ENCODE measurements at regions not wholly inside any gene's neighbourhood (a gene's known extent, or its start where the extent isn't known, plus 50 kb on each side); places are given as distances from the start of the nearest gene placed in this dataset.
"Not testable (repeated sequence)": the region's sequence is repeated elsewhere in the genome, so short reads cannot be mapped to it uniquely, and the experiment has no call there.

DNA sequence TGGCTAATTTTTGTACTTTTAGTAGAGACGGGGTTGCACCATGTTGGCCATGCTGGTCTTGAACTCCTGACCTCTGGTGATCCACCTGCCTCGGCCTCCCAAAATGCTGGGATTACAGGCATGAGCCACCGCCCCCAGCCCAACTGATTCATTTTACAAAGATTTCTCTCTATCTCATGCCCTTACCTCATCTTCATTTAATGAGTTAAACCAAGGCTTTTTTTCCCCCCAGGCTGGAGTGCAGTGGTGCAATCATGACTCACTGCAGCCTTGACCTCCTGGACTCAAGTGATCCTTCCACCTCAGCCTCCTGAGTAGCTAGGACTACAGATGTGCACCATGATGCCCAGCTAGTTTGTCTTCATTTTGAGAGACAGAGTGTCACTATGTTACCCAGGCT lies 123.0 kb downstream of the GATA3 start:
- H3K4me3 Mint-ChIP-seq, ATAC-seq, H3K9me3 Mint-ChIP-seq, DNase-seq, H3K36me3 Mint-ChIP-seq, H3K27me3 Mint-ChIP-seq: not testable (repeated sequence)
- Mint-ChIP-seq H3K27ac (peak overlapping the region in 1 of 10 donors; percentile 20), H3K4me1 (peaks cover 1 to 16% (median 3%) of the 10 kb centered on the region in 4 donors)
- POLR2A ChIA-PET = interaction anchor here (0.7 kb wide), 1 partner anchor 1571 kb away, joined by 3 read pairs; no protein-coding TSS in a partner anchor

DNA sequence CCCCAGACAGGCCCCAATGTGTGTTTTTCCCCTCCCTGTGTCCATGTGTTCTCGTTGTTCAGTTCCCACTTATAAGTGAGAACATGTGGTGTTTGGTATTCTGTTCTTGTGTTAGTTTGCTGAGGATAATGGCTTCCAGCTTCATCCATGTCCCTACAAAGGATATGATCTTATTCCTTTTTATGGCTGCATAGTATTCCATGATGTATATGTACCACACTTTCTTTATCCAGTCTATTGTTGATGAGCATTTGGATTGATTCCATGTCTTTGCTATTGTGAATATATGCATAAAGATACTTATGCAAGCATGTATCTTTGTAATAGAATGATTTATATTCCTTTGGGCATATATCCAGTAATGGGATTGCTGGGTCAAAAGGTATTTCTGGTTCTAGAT lies 125.3 kb downstream of the GATA3 start:
- H3K9me3 Mint-ChIP-seq, H3K4me3 Mint-ChIP-seq, H3K27me3 Mint-ChIP-seq, ATAC-seq, DNase-seq, POLR2A ChIA-PET, H3K36me3 Mint-ChIP-seq: not testable (repeated sequence)
- Mint-ChIP-seq H3K27ac (peak overlapping the region in 2 of 10 donors; percentile 25 to 55), H3K4me1 (peaks cover 12 to 37% (median 21%) of the 10 kb centered on the region in 4 donors)

DNA sequence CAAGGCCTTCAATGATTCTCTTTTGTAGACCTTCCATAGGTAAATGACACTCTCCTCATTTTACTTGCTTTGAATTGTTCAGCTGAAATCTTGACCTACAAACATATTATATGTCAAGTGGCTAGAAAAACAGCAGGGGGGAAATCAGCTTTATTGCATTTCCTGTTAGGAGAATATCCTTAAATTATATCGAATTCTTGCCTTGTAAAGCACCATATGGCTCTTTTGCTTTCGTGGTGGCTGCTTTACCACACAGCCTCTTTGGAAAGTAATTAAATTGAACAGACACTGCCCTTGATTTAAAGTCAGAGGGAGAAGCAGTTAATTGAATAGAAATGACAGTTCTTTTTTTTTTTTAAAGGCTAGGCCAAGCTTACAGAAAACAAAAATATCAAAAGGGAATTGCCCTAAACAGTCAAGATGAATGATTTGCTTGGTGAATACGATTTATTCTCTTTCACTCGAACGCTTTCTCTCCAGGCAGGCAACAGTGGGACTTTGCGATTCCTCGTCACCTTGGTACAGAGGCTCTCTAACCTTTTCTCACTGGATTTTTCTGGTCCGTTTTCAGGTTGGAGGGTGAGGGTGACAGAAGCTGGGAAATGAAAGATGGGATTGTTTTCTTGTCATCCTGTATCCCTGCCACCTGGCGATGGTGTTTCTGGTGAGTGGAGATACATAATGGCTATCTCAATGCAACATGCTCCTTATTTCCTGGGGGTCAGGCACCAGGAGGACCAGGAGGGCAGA lies 126.0 kb downstream of the GATA3 start:
- Mint-ChIP-seq H3K9me3 (no peaks in the 10 kb centered on the region), H3K36me3 (no peaks in the 10 kb centered on the region), H3K4me3 (no peak overlapping the region), H3K27ac (peak overlapping the region in 4 of 10 donors; percentile 14 to 53 (median 28)), H3K4me1 (peaks cover 13 to 40% (median 22%) of the 10 kb centered on the region in 4 donors), H3K27me3 (peaks cover 0 to 1% (median 0%) of the 10 kb centered on the region in 5 donors)
- DNase-seq (no peak), ATAC-seq (no peak)
- POLR2A ChIA-PET = no interaction called here

DNA sequence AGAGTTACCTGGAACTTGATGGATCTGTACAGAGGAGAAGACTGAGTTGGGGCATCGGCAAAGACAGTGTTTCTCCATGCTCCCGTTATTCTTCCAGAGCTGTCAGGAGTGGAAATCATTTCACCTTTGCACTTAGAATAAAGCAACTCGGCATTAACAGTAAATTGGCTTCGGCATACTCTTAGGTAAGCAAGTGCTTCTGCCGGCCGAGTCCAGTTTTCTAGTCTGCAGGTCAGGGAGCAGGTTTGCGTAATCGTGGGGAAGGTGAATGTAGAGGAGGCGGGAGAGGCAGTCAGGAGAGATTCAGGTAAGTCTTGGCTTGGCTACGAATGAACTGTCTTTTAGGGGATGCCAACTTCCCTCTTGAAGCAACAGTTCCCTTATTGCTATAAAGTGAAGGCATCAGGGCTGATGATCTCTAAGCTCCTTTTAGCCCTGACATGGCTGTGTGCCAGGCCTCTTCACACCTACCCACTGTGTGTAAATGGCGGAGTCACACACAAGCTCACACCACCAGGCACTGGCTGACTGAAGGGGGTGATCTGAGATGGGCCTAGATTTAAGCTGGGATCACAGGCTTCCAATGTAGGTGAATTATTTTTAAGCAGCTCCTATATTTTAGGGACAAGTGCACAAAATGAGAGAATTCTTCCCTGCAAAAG lies 127.1 kb downstream of the GATA3 start:
- no peak for ATAC-seq
- POLR2A ChIA-PET = interaction anchor here (0.6 kb wide), 1 partner anchor 127 kb away, joined by 5 read pairs; the partner anchor contains the start of gene GATA3
- Mint-ChIP-seq H3K9me3 (no peaks in the 10 kb centered on the region), H3K4me3 (peak overlapping the region in 2 of 10 donors; percentile 5 to 22), H3K4me1 (peaks cover 13 to 40% (median 22%) of the 10 kb centered on the region in 4 donors), H3K36me3 (no peaks in the 10 kb centered on the region), H3K27ac (peak overlapping the region in 6 of 10 donors; percentile 4 to 65 (median 26)), H3K27me3 (peaks cover 0 to 1% (median 0%) of the 10 kb centered on the region in 5 donors)
- DNase-seq = no peak

DNA sequence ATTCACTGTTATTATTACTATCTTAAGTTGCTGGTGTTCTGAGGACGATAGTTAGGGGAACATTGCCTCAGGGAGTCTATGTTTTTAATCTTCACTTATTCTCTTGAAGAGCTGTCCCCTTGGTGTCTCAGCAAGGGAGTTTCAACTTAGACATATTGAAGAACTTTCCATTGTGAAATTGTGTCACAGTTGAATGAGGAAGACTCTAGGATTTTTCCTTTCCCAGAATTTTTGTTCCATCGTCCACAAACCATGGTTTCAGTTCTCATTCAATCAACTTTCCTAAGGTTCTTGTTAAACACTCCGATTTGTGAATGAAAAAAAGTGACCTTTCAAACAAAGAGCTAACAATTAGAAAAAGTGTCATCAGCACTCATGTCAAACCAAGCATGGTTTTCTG lies 128.3 kb downstream of the GATA3 start:
- peaks cover 0 to 1% (median 0%) of the 10 kb centered on the region in 5 donors for H3K27me3 Mint-ChIP-seq
- H3K4me3 Mint-ChIP-seq = peak overlapping the region in 9 of 10 donors; percentile 25 to 82 (median 48)

DNA sequence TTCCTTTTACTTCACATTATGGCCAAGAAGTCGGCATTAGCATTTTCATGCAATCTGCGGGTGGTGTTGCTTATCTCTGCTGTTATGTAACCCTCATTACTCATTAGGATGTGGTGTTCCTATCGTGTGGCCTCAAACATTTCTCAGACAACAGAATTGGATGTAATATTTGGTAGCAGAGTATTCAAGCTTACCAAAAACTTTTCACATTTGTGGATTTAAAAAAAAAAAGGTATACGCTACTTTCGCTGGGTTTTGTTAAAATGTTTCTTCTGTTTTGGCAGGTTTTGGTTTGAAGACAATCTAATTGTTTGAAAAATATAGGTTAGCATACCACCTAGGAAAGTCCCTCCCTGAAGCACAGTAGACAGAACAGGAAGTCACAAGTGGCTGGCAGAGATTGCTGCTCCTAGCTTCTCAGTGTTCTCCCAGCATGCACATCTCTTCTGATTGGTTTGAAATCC lies 128.8 kb downstream of the GATA3 start:
- ATAC-seq (peak; percentile 97 to 99), DNase-seq (peak in 8 of 10 donors; percentile 6 to 60 (median 32))
- peaks cover 0 to 6% (median under 1%) of the 10 kb centered on the region in 5 donors for H3K27me3 Mint-ChIP-seq
- H3K36me3 Mint-ChIP-seq = no peaks in the 10 kb centered on the region
- no peaks in the 10 kb centered on the region for H3K9me3 Mint-ChIP-seq
- peaks cover 19 to 45% (median 24%) of the 10 kb centered on the region in 4 donors for H3K4me1 Mint-ChIP-seq
- H3K4me3 Mint-ChIP-seq = peak overlapping the region; percentile 13 to 82 (median 46)
- POLR2A ChIA-PET = interaction anchor here (0.8 to 1.7 kb wide), 5 partner anchors 8 to 149 kb away, joined by 3 to 4 read pairs (median 3); partner anchors contain the start of gene GATA3
- H3K27ac Mint-ChIP-seq = peak overlapping the region; percentile 47 to 94 (median 84)

More for the DNA sequence above, 128.3 kb downstream of the GATA3 start:
- Mint-ChIP-seq H3K36me3 (no peaks in the 10 kb centered on the region), H3K27ac (peak overlapping the region; percentile 47 to 94 (median 84)), H3K9me3 (no peaks in the 10 kb centered on the region), H3K4me1 (peaks cover 15 to 40% (median 22%) of the 10 kb centered on the region in 4 donors)
- POLR2A ChIA-PET = interaction anchor here (0.8 to 1.7 kb wide), 4 partner anchors 7 to 150 kb away, joined by 3 to 4 read pairs (median 3); no protein-coding TSS in a partner anchor
- DNase-seq (no peak), ATAC-seq (no peak)

DNA sequence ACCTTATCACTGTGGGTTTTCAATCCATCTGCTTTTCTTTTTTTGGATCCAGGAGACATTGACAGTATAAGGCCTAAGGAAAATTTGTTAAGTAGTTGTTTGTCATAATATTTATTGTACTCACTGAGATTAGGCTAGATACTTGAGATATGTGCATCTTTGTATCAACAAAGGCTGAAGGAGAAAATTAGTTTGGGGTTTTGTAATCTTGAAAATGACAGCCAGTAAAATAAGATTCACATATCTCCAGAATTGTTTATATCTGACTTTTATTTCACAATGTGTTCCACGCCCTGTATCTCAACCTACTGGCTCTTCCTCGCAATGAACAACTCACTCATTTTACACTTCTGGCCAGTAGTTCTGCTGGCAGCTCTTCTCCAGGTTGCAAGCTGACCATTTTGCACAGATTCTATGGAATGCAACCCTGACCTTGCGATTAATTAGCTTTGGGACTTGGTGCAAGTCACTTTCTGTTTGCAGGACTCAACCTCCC lies 132.7 kb downstream of the GATA3 start:
- ATAC-seq (no peak), DNase-seq (no peak)
- POLR2A ChIA-PET = no interaction called here
- Mint-ChIP-seq H3K4me3 (no peak overlapping the region), H3K9me3 (no peaks in the 10 kb centered on the region), H3K27ac (peak overlapping the region in 1 of 10 donors; percentile 10), H3K36me3 (no peaks in the 10 kb centered on the region), H3K27me3 (peaks cover 0 to 13% (median 10%) of the 10 kb centered on the region in 5 donors), H3K4me1 (peaks cover 28 to 44% (median 32%) of the 10 kb centered on the region in 4 donors)

DNA sequence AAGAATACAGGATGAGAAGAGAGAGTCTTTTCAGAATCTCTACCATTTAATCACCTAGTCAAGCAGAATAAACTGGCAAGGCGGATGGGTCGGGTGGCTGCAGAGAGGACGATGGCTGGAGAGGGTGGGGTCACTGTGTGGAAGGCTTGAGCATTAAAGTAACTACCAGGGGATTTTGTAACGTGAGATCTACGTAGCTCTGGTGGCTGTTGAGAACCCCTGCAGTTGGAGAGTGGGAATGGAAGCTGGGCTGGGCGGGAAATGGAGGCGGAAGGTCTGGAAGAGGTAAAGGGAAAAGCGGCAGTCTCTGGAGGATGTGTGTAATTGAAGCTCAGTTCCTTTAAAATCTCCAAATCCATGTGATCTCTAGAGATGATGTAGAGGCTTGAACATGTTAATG lies 135.0 kb downstream of the GATA3 start:
- no peak for ATAC-seq
- no peak for DNase-seq
- Mint-ChIP-seq H3K27me3 (peaks cover 0 to 13% (median 10%) of the 10 kb centered on the region in 5 donors), H3K4me3 (peak overlapping the region in 3 of 10 donors; percentile 27 to 82 (median 70)), H3K36me3 (no peaks in the 10 kb centered on the region), H3K27ac (peak overlapping the region in 3 of 10 donors; percentile 0 to 51 (median 29)), H3K9me3 (no peaks in the 10 kb centered on the region), H3K4me1 (peaks cover 14 to 25% (median 17%) of the 10 kb centered on the region in 4 donors)
- POLR2A ChIA-PET = no interaction called here

DNA sequence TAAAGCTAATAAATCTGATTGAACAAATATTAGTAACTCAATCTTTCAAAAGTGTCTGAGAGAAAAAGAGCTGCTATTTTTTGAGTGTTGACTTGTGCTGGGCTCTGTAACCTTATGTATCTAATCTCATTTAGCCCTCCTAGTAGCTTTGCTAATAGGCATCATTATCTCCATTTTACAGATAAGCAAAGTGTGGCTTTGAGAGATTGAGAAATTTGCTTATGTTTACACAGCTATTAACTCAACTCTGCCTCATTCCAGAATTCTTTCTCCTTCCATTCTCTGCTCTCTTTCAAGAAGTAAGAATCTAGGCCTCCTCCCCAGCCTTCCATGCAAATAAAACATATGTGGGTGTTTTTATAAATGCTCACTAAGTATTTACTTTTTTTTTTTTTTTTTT lies 137.8 kb downstream of the GATA3 start:
- Mint-ChIP-seq H3K36me3 (no peaks in the 10 kb centered on the region), H3K9me3 (no peaks in the 10 kb centered on the region), H3K4me1 (peaks cover 14 to 20% (median 15%) of the 10 kb centered on the region in 4 donors), H3K27ac (no peak overlapping the region), H3K4me3 (no peak overlapping the region), H3K27me3 (peaks cover 0 to 13% (median 10%) of the 10 kb centered on the region in 5 donors)
- POLR2A ChIA-PET = no interaction called here
- ATAC-seq (no peak), DNase-seq (no peak)

DNA sequence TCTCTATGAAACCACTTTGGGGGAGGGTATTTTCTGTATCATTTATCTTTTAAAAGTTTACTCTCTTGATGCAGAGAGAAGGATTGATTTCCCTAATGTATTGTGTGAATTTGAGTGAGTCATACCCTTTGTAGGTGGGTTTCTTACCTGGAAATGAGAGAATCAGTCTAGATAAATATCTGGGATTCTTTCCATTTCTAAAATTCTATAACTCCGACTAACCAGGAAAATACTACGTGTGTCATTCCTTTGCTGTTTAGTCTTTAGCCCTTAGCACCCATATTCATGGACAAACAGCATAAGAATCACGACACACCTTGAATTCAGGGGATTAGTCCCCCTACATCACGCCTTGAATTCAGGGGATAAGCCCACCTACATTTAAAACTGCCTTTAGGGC lies 139.1 kb downstream of the GATA3 start:
- no peak for DNase-seq
- no peak overlapping the region for H3K4me3 Mint-ChIP-seq

DNA sequence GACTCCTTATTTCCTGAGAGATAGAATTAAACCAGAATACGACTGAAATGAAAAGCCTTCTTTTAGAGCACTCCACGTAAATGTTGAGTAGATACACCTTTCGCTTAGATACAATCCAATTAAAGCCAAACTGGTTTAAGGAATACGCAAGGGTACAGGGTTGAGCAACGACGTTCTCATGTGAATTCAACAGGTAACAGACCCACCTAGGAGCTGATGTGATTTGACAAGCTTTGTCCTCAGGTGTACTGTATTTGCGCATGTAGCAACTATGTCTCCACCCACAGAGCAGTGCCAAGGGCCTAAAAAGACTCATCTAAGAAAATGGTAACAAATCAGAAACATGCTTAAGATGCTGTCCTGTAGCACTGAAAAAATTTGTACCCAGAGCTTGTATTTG lies 139.6 kb downstream of the GATA3 start:
- Mint-ChIP-seq H3K27ac (no peak overlapping the region), H3K4me3 (no peak overlapping the region), H3K27me3 (peaks cover 0 to 6% (median 4%) of the 10 kb centered on the region in 5 donors), H3K36me3 (no peaks in the 10 kb centered on the region), H3K4me1 (peaks cover 6 to 7% (median 7%) of the 10 kb centered on the region in 4 donors), H3K9me3 (no peaks in the 10 kb centered on the region)
- POLR2A ChIA-PET = no interaction called here
- ATAC-seq (no peak), DNase-seq (no peak)

More for the DNA sequence above, 139.1 kb downstream of the GATA3 start:
- Mint-ChIP-seq H3K27ac (no peak overlapping the region), H3K4me1 (peaks cover 9 to 12% (median 10%) of the 10 kb centered on the region in 4 donors), H3K9me3 (no peaks in the 10 kb centered on the region), H3K27me3 (peaks cover 0 to 9% (median 6%) of the 10 kb centered on the region in 5 donors), H3K36me3 (no peaks in the 10 kb centered on the region)
- ATAC-seq = no peak
- POLR2A ChIA-PET = no interaction called here

DNA sequence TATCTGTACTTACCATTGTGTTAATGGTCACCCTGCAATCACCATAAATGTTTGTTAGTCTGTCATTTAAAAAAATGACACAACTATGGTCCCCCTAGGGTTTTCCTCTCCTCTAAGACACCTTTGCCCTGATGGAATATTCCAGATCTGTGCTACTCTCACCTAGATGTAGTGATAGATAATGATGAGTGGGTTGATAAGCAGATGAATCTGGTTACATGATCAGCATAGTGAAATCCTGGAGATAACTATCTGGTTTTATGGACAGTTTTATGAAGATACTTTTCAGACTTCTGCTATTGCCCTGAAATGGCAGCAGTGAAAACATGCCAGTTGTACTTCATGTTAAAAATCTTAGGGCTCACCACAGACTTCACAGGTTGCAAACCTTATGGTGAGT lies 152.4 kb downstream of the GATA3 start:
- Mint-ChIP-seq H3K4me3 (no peak overlapping the region), H3K27me3 (no peaks in the 10 kb centered on the region), H3K4me1 (peaks cover 0 to 2% (median 0%) of the 10 kb centered on the region in 4 donors), H3K9me3 (peaks cover 0 to 2% (median 0%) of the 10 kb centered on the region in 9 donors), H3K27ac (peak overlapping the region in 1 of 10 donors; percentile 37), H3K36me3 (no peaks in the 10 kb centered on the region)
- POLR2A ChIA-PET = no interaction called here
- no peak for ATAC-seq
- no peak for DNase-seq

Measured in naive thymus-derived CD8-positive, alpha-beta T cell (primary cell).